ENCODE measurements at regions not wholly inside any gene's neighbourhood (a gene's known extent, or its start where the extent isn't known, plus 50 kb on each side); places are given as distances from the start of the nearest gene placed in this dataset.

- peak in 2 of 3 donors; percentile 11 to 14 for DNase-seq
Measured at GRCh38 chr3:130029531-130030289, 51.9 kb upstream of the ALG1L2 start.

All from suppressor macrophage treated with lipopolysaccharide for 1 hour (primary cell).